Subcutaneous abdominal adipose tissue (tissue), 5 donors: ENCODE measurements at regions not wholly inside any gene's neighbourhood (a gene's known extent, or its start where the extent isn't known, plus 50 kb on each side); places are given as distances from the start of the nearest gene placed in this dataset.

ENCODE experiments used
- H3K27ac ChIP-seq: one replicate; pipeline ENCODE4 v1.7.0; 2013; ENCODE audit warnings: low read depth, mild to moderate bottlenecking, inconsistent platforms, low read length, moderate library complexity
- H3K27me3 ChIP-seq, 5 donors: one replicate each; pipeline ENCODE4 v1.7.0; 2013; ENCODE audit warnings: low read length in 5 of 5, inconsistent platforms in 1 of 5; ENCODE audit not compliant: control insufficient read depth in 5 of 5, insufficient read depth in 4 of 5
- H3K36me3 ChIP-seq, 5 donors: one replicate each; pipeline ENCODE4 v1.7.0; 2013; ENCODE audit warnings: low read length in 5 of 5; ENCODE audit not compliant: control insufficient read depth in 5 of 5, insufficient read depth in 5 of 5
- H3K4me1 ChIP-seq, 5 donors: one replicate each; pipeline ENCODE4 v1.7.0; 2013; ENCODE audit warnings: low read length in 5 of 5, mild to moderate bottlenecking in 3 of 5, moderate library complexity in 1 of 5; ENCODE audit not compliant: control insufficient read depth in 5 of 5, insufficient read depth in 5 of 5
- H3K4me3 ChIP-seq, 5 donors: one replicate each; pipeline ENCODE4 v1.7.0; 2013; ENCODE audit warnings: low read length in 5 of 5, low read depth in 1 of 5
- H3K9ac ChIP-seq, 5 donors: one replicate each; pipeline ENCODE4 v1.7.0; 2013; ENCODE audit warnings: low read length in 5 of 5, mild to moderate bottlenecking in 4 of 5, moderate library complexity in 3 of 5
- H3K9me3 ChIP-seq, 5 donors: one replicate each; pipeline ENCODE4 v1.7.0; 2013; ENCODE audit warnings: low read length in 5 of 5; ENCODE audit not compliant: control insufficient read depth in 5 of 5
- donor health status: healthy.
- donor health status: healthy.
- donor health status: healthy.
- donor health status: healthy.
- donor health status: healthy.

- H3K27me3 ChIP-seq: no peaks in the 10 kb centered on the region
- H3K27ac ChIP-seq: no peak overlapping the region
- no peaks in the 10 kb centered on the region for H3K36me3 ChIP-seq
- H3K4me1 ChIP-seq: peaks cover 0 to 2% (median 0%) of the 10 kb centered on the region in 5 donors
- H3K4me3 ChIP-seq: no peak overlapping the region
- no peaks in the 10 kb centered on the region for H3K9me3 ChIP-seq
- no peak overlapping the region for H3K9ac ChIP-seq
Measured at GRCh38 chr4:178462710-178463109, 1020.5 kb upstream of the AGA start.

GRCh38 chr4:178463747-178464146, 1021.5 kb upstream of the AGA start:
- H3K9me3 ChIP-seq: no peaks in the 10 kb centered on the region

GRCh38 chr4:178470996-178471784, 1029.0 kb upstream of the AGA start:
- H3K27ac ChIP-seq: no peak overlapping the region
- H3K9ac ChIP-seq: no peak overlapping the region
- H3K4me1 ChIP-seq: peaks cover 0 to 10% (median 4%) of the 10 kb centered on the region in 5 donors
- no peaks in the 10 kb centered on the region for H3K9me3 ChIP-seq
- no peak overlapping the region for H3K4me3 ChIP-seq
- H3K36me3 ChIP-seq: no peaks in the 10 kb centered on the region
- H3K27me3 ChIP-seq: no peaks in the 10 kb centered on the region

More at GRCh38 chr4:178463747-178464146, 1021.5 kb upstream of the AGA start:
- peaks cover 0 to 10% (median 4%) of the 10 kb centered on the region in 5 donors for H3K4me1 ChIP-seq
- no peak overlapping the region for H3K4me3 ChIP-seq
- H3K9ac ChIP-seq: no peak overlapping the region
- H3K27me3 ChIP-seq: no peaks in the 10 kb centered on the region
- H3K27ac ChIP-seq: no peak overlapping the region
- H3K36me3 ChIP-seq: no peaks in the 10 kb centered on the region

- no peak overlapping the region for H3K27ac ChIP-seq
- no peaks in the 10 kb centered on the region for H3K36me3 ChIP-seq
- H3K27me3 ChIP-seq: no peaks in the 10 kb centered on the region
- peaks cover 0 to 10% (median 4%) of the 10 kb centered on the region in 5 donors for H3K4me1 ChIP-seq
- no peaks in the 10 kb centered on the region for H3K9me3 ChIP-seq
- H3K9ac ChIP-seq: no peak overlapping the region
- H3K4me3 ChIP-seq: no peak overlapping the region
Measured at GRCh38 chr4:178471994-178472393, 1029.8 kb upstream of the AGA start.

GRCh38 chr4:178480105-178480504, 1037.9 kb upstream of the AGA start:
- Histone ChIP-seq H3K27ac (no peak overlapping the region), H3K4me3 (no peak overlapping the region), H3K27me3 (no peaks in the 10 kb centered on the region), H3K36me3 (no peaks in the 10 kb centered on the region), H3K9ac (no peak overlapping the region), H3K9me3 (no peaks in the 10 kb centered on the region), H3K4me1 (peaks cover 0 to 3% (median 0%) of the 10 kb centered on the region in 5 donors)

GRCh38 chr4:178480881-178481280, 1038.6 kb upstream of the AGA start:
- Histone ChIP-seq H3K4me1 (peaks cover 0 to 3% (median 0%) of the 10 kb centered on the region in 5 donors), H3K9ac (no peak overlapping the region), H3K9me3 (no peaks in the 10 kb centered on the region), H3K36me3 (no peaks in the 10 kb centered on the region), H3K27ac (no peak overlapping the region), H3K4me3 (no peak overlapping the region), H3K27me3 (no peaks in the 10 kb centered on the region)

GRCh38 chr4:178481564-178481963, 1039.3 kb upstream of the AGA start:
- H3K4me1 ChIP-seq: peaks cover 0 to 3% (median 0%) of the 10 kb centered on the region in 5 donors
- H3K36me3 ChIP-seq: no peaks in the 10 kb centered on the region
- no peaks in the 10 kb centered on the region for H3K9me3 ChIP-seq
- H3K27ac ChIP-seq: no peak overlapping the region
- no peak overlapping the region for H3K4me3 ChIP-seq
- H3K9ac ChIP-seq: no peak overlapping the region
- H3K27me3 ChIP-seq: no peaks in the 10 kb centered on the region

GRCh38 chr4:178523038-178523437, 1080.8 kb upstream of the AGA start:
- no peak overlapping the region for H3K4me3 ChIP-seq
- no peak overlapping the region for H3K27ac ChIP-seq
- H3K9me3 ChIP-seq: no peaks in the 10 kb centered on the region
- no peaks in the 10 kb centered on the region for H3K36me3 ChIP-seq
- no peak overlapping the region for H3K9ac ChIP-seq
- H3K4me1 ChIP-seq: no peaks in the 10 kb centered on the region
- H3K27me3 ChIP-seq: no peaks in the 10 kb centered on the region

GRCh38 chr4:178535939-178536579, 1093.8 kb upstream of the AGA start:
- Histone ChIP-seq H3K4me3 (no peak overlapping the region), H3K36me3 (no peaks in the 10 kb centered on the region), H3K9me3 (no peaks in the 10 kb centered on the region), H3K27me3 (no peaks in the 10 kb centered on the region), H3K4me1 (no peaks in the 10 kb centered on the region), H3K9ac (no peak overlapping the region), H3K27ac (no peak overlapping the region)

GRCh38 chr4:178553201-178553600, 1111.0 kb upstream of the AGA start:
- H3K9me3 ChIP-seq: no peaks in the 10 kb centered on the region
- no peak overlapping the region for H3K27ac ChIP-seq
- H3K9ac ChIP-seq: no peak overlapping the region
- H3K4me3 ChIP-seq: no peak overlapping the region
- H3K36me3 ChIP-seq: no peaks in the 10 kb centered on the region
- H3K27me3 ChIP-seq: no peaks in the 10 kb centered on the region
- H3K4me1 ChIP-seq: no peaks in the 10 kb centered on the region
